ENCODE measurements at regions not wholly inside any gene's neighbourhood (a gene's known extent, or its start where the extent isn't known, plus 50 kb on each side); places are given as distances from the start of the nearest gene placed in this dataset.

GRCh38 chr12:92340441-92341064 is 194.9 kb upstream of the BTG1 start:
- no peak for DNase-seq

- no peak for DNase-seq
Observed at GRCh38 chr12:92340003-92340402, 194.4 kb upstream of the BTG1 start.

GRCh38 chr12:92339198-92339821 is 193.7 kb upstream of the BTG1 start:
- DNase-seq = no peak

GRCh38 chr12:92338671-92339070 is 193.0 kb upstream of the BTG1 start:
- DNase-seq = no peak

- no peak for DNase-seq
Observed at GRCh38 chr12:92338102-92338501, 192.5 kb upstream of the BTG1 start.

- DNase-seq = no peak
Observed at GRCh38 chr12:92337128-92337527, 191.5 kb upstream of the BTG1 start.

GRCh38 chr12:92336641-92337040 is 191.0 kb upstream of the BTG1 start:
- DNase-seq = no peak

GRCh38 chr12:92335831-92336230 is 190.2 kb upstream of the BTG1 start:
- DNase-seq = no peak

GRCh38 chr12:92334552-92334951 is 188.9 kb upstream of the BTG1 start:
- DNase-seq = no peak

GRCh38 chr12:92332552-92332951 is 186.9 kb upstream of the BTG1 start:
- no peak for DNase-seq

- no peak for DNase-seq
Observed at GRCh38 chr12:92331383-92331782, 185.7 kb upstream of the BTG1 start.

GRCh38 chr12:92330654-92331053 is 185.0 kb upstream of the BTG1 start:
- DNase-seq = no peak

- no peak for DNase-seq
Observed at GRCh38 chr12:92326877-92327276, 181.2 kb upstream of the BTG1 start.

GRCh38 chr12:92324849-92325500 is 179.3 kb upstream of the BTG1 start:
- DNase-seq = no peak

GRCh38 chr12:92312463-92312964 is 166.9 kb upstream of the BTG1 start:
- DNase-seq = no peak

GRCh38 chr12:92304371-92305055 is 158.9 kb upstream of the BTG1 start:
- no peak for DNase-seq

GRCh38 chr12:92302041-92302829 is 156.6 kb upstream of the BTG1 start:
- DNase-seq = no peak

GRCh38 chr12:92301356-92301755 is 155.7 kb upstream of the BTG1 start:
- DNase-seq = peak; percentile 86

- DNase-seq = peak; percentile 92
Observed at GRCh38 chr12:92300777-92301176, 155.1 kb upstream of the BTG1 start.

GRCh38 chr12:92299744-92300143 is 154.1 kb upstream of the BTG1 start:
- DNase-seq = no peak

- no peak for DNase-seq
Observed at GRCh38 chr12:92299344-92299743, 153.7 kb upstream of the BTG1 start.

GRCh38 chr12:92297932-92298696 is 152.5 kb upstream of the BTG1 start:
- DNase-seq = peak; percentile 43
